ENCODE measurements at regions not wholly inside any gene's neighbourhood (a gene's known extent, or its start where the extent isn't known, plus 50 kb on each side); places are given as distances from the start of the nearest gene placed in this dataset.

DNA sequence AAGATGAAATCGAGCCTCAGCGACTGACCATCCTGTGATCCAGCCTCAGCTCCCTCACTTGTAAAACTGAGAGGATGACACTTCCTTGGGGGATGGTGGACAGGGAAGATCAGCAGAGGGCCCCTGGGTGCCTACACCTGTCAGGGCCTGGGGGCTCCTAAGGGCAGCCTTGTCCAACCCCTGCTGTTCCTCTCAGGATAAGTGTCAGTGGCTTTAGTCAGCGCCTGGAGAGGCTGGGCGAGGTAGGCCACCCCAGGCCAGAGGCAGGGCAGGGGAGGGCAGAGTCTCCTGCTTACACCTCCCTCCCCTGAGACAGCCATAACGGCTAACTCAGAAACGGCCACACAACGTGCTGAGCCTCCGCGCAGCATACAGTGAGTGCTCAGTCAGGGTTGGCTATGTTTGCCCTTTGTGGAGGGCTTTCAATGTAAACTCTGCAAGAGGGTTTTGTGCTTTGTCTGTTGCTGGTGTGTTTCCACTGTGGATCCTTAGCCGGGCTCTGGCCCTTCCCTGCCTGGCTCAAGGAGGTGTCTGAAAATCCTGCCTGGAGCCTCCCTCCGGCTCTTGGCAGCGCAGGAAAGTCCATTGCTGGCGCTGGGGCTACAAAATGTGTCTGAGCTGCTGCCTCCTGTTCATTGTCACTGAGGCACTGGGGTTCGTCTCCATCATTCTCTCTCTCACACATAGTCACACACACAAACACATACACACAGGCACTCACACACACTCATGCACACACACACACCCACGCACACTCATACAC lies 588.4 kb downstream of the PTPRU start:
- no peaks in the 10 kb centered on the region for H3K4me1 ChIP-seq (ENCODE audit: control insufficient read depth in 4 of 4, insufficient read depth in 4 of 4, low read length in 3 of 4)
- no peak for TF ChIP-seq EGR1 (IDR thresholded peaks at IDR 0.05; ENCODE audit: low read depth in 2 of 2)
- no peak for TF ChIP-seq SP1 (IDR thresholded peaks at IDR 0.05)
- no peak for TF ChIP-seq JUND (IDR thresholded peaks at IDR 0.05)
- TF ChIP-seq GABPA (IDR thresholded peaks at IDR 0.05 in 1 of 2, conservative IDR thresholded peaks at IDR 0.05 in 1 of 2): no peak
- DNase-seq (ENCODE audit: low spot score): peak; percentile 4
- H3K36me3 ChIP-seq (ENCODE audit: control insufficient read depth in 4 of 4, insufficient read depth in 3 of 4, low read depth in 1 of 4, low read length in 3 of 4): no peaks in the 10 kb centered on the region
- H3K9me3 ChIP-seq (ENCODE audit: control insufficient read depth in 4 of 4, low read length in 3 of 4): no peaks in the 10 kb centered on the region
- peaks cover 0 to 6% (median 0%) of the 10 kb centered on the region in 4 donors for H3K27me3 ChIP-seq (ENCODE audit: control insufficient read depth in 4 of 4, insufficient read depth in 4 of 4, low read length in 3 of 4)
- WGBS: 72% methylated on average over 15 of the region's 15 CpGs
- no peak overlapping the region for H3K9ac ChIP-seq (ENCODE audit: low read depth in 1 of 2, low read length in 2 of 2)
- no peak overlapping the region for H3K27ac ChIP-seq (ENCODE audit: low read depth in 1 of 2, low read length in 2 of 2)
- H3K4me3 ChIP-seq (ENCODE audit: low read depth in 1 of 3, low read length in 3 of 3): no peak overlapping the region

DNA sequence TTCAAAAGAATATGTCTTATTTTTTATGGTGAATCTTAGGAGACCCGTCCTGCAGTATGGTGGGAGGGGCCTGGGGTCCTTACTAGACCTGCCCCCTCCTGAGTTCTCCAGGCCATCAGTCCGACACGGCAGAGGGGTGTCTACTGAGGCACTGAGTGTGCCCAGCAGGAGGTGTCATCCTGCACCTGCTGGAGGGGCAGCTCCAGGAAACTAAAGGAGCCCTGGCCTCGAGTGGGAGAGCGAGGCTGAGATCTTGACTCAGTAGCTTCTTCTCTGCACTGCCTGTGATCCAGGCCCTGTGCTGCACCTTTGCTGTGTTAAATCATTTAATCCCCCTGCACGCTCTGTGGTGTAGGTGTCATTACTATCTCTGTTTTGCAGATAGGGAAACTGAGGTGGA lies 587.7 kb downstream of the PTPRU start:
- no peaks in the 10 kb centered on the region for H3K36me3 ChIP-seq (ENCODE audit: control insufficient read depth in 4 of 4, insufficient read depth in 3 of 4, low read depth in 1 of 4, low read length in 3 of 4)
- no peak overlapping the region for H3K9ac ChIP-seq (ENCODE audit: low read depth in 1 of 2, low read length in 2 of 2)
- TF ChIP-seq, protein P1, sequence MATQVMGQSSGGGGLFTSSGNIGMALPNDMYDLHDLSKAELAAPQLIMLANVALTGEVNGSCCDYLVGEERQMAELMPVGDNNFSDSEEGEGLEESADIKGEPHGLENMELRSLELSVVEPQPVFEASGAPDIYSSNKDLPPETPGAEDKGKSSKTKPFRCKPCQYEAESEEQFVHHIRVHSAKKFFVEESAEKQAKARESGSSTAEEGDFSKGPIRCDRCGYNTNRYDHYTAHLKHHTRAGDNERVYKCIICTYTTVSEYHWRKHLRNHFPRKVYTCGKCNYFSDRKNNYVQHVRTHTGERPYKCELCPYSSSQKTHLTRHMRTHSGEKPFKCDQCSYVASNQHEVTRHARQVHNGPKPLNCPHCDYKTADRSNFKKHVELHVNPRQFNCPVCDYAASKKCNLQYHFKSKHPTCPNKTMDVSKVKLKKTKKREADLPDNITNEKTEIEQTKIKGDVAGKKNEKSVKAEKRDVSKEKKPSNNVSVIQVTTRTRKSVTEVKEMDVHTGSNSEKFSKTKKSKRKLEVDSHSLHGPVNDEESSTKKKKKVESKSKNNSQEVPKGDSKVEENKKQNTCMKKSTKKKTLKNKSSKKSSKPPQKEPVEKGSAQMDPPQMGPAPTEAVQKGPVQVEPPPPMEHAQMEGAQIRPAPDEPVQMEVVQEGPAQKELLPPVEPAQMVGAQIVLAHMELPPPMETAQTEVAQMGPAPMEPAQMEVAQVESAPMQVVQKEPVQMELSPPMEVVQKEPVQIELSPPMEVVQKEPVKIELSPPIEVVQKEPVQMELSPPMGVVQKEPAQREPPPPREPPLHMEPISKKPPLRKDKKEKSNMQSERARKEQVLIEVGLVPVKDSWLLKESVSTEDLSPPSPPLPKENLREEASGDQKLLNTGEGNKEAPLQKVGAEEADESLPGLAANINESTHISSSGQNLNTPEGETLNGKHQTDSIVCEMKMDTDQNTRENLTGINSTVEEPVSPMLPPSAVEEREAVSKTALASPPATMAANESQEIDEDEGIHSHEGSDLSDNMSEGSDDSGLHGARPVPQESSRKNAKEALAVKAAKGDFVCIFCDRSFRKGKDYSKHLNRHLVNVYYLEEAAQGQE (IDR thresholded peaks at IDR 0.05): no peak
- TF ChIP-seq HNF4G (IDR thresholded peaks at IDR 0.05): no peak
- TF ChIP-seq SP1 (IDR thresholded peaks at IDR 0.05): no peak
- TF ChIP-seq GABPA (IDR thresholded peaks at IDR 0.05 in 1 of 2, conservative IDR thresholded peaks at IDR 0.05 in 1 of 2): no peak
- TF ChIP-seq, protein P2, sequence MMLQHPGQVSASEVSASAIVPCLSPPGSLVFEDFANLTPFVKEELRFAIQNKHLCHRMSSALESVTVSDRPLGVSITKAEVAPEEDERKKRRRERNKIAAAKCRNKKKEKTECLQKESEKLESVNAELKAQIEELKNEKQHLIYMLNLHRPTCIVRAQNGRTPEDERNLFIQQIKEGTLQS (IDR thresholded peaks at IDR 0.05): no peak
- no peak for TF ChIP-seq HNF4A (conservative IDR thresholded peaks at IDR 0.05)
- TF ChIP-seq RAD21 (IDR thresholded peaks at IDR 0.05): no peak
- 60% methylated on average over 6 of the region's 6 CpGs for WGBS
- peaks cover 0 to 6% (median 0%) of the 10 kb centered on the region in 4 donors for H3K27me3 ChIP-seq (ENCODE audit: control insufficient read depth in 4 of 4, insufficient read depth in 4 of 4, low read length in 3 of 4)
- no peak overlapping the region for H3K27ac ChIP-seq (ENCODE audit: low read depth in 1 of 2, low read length in 2 of 2)
- H3K9me3 ChIP-seq (ENCODE audit: control insufficient read depth in 4 of 4, low read length in 3 of 4): no peaks in the 10 kb centered on the region
- no peak for DNase-seq (ENCODE audit: low spot score)
- no peaks in the 10 kb centered on the region for H3K4me1 ChIP-seq (ENCODE audit: control insufficient read depth in 4 of 4, insufficient read depth in 4 of 4, low read length in 3 of 4)
- no peak overlapping the region for H3K4me3 ChIP-seq (ENCODE audit: low read depth in 1 of 3, low read length in 3 of 3)

DNA sequence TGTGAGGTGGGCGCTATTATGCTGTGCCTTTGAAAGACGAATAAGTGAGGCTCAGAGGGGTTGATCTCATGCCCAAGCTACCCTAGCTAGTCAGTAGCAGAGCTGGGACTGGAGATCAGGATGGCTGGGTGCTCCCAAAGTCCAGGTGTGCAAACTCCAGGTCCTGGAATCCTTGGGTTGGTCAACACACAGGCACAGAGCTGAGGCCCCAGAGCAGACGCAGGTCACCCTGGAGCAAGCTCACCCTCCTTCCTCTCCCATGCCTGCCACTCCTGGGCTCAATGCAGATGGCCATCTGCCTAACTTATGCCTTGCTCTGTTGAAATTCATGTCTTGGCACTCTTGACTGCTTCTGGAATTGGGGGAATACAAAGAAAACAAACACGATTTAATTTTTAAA lies 587.2 kb downstream of the PTPRU start:
- Histone ChIP-seq H3K36me3 (ENCODE audit: control insufficient read depth in 4 of 4, insufficient read depth in 3 of 4, low read depth in 1 of 4, low read length in 3 of 4) (no peaks in the 10 kb centered on the region), H3K9ac (ENCODE audit: low read depth in 1 of 2, low read length in 2 of 2) (no peak overlapping the region), H3K4me3 (ENCODE audit: low read depth in 1 of 3, low read length in 3 of 3) (no peak overlapping the region), H3K9me3 (ENCODE audit: control insufficient read depth in 4 of 4, low read length in 3 of 4) (no peaks in the 10 kb centered on the region), H3K27ac (ENCODE audit: low read depth in 1 of 2, low read length in 2 of 2) (no peak overlapping the region), H3K4me1 (ENCODE audit: control insufficient read depth in 4 of 4, insufficient read depth in 4 of 4, low read length in 3 of 4) (no peaks in the 10 kb centered on the region), H3K27me3 (ENCODE audit: control insufficient read depth in 4 of 4, insufficient read depth in 4 of 4, low read length in 3 of 4) (peaks cover 0 to 6% (median 0%) of the 10 kb centered on the region in 4 donors)
- TF ChIP-seq RXRA (IDR thresholded peaks at IDR 0.05) (no peak), NR2F2 (IDR thresholded peaks at IDR 0.05) (no peak), GABPA (IDR thresholded peaks at IDR 0.05 in 1 of 2, conservative IDR thresholded peaks at IDR 0.05 in 1 of 2) (no peak), FOXA1 (IDR thresholded peaks at IDR 0.05) (no peak), HNF4A (conservative IDR thresholded peaks at IDR 0.05) (no peak)
- TF ChIP-seq, protein P3, sequence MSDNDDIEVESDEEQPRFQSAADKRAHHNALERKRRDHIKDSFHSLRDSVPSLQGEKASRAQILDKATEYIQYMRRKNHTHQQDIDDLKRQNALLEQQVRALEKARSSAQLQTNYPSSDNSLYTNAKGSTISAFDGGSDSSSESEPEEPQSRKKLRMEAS (IDR thresholded peaks at IDR 0.05): no peak
- peak; percentile 17 for DNase-seq (ENCODE audit: low spot score)
- 76% methylated on average over 4 of the region's 4 CpGs for WGBS
